K562 (cell line): ENCODE measurements at regions not wholly inside any gene's neighbourhood (a gene's known extent, or its start where the extent isn't known, plus 50 kb on each side); places are given as distances from the start of the nearest gene placed in this dataset.
"Not testable (repeated sequence)": the region's sequence is repeated elsewhere in the genome, so short reads cannot be mapped to it uniquely, and the experiment has no call there.

Source experiments
- BACH1 ChIP-seq: fragments of 200-800 bp; sonication (Bioruptor generic); IDR thresholded peaks from 2 replicates; pipeline ENCODE4 v1.6.1; 2016; ENCODE audit warnings: missing genetic modification characterization, missing compliant biosample characterization
- CTCF ChIP-seq, 3 experiments: IDR thresholded peaks in 2 of 3; conservative IDR thresholded peaks in 1 of 3; 2 replicates each; pipeline ENCODE4 v1.5.1; 2011 to 2012; ENCODE audit warnings: low read length in 3 of 3, mild to moderate bottlenecking in 3 of 3, control low read depth in 2 of 3, improper control_type of control experiment in 1 of 3, inconsistent platforms in 1 of 3, low read depth in 1 of 3, mixed read lengths in 1 of 3, moderate library complexity in 1 of 3; ENCODE audit not compliant: insufficient read depth in 2 of 3
- HMBOX1 ChIP-seq: sonication (generic); IDR thresholded peaks from 2 replicates; pipeline ENCODE4 v1.6.1; 2016
- NFYB ChIP-seq: IDR thresholded peaks from 2 replicates; pipeline ENCODE4 v1.6.1; 2011; ENCODE audit warnings: mild to moderate bottlenecking, moderate library complexity; ENCODE audit not compliant: insufficient read length; ENCODE audit errors: extremely low read depth
- POLR2A ChIP-seq: fragments of 450-650 bp; conservative IDR thresholded peaks from 2 replicates; pipeline ENCODE4 v1.6.1; 2016
- POLR2AphosphoS2 ChIP-seq: IDR thresholded peaks from 2 replicates; pipeline ENCODE4 v1.6.1; 2012; ENCODE audit warnings: low read length, improper control_type of control experiment
- ZHX1 ChIP-seq: fragments of 150-350 bp; conservative IDR thresholded peaks from 2 replicates; pipeline ENCODE4 v1.6.1; 2014; ENCODE audit warnings: low read length
- TF ChIP-seq, protein P1 (sequence below): fragments of 450-650 bp; conservative IDR thresholded peaks from 2 replicates; pipeline ENCODE4 v1.6.1; 2016; ENCODE audit warnings: missing genetic modification characterization, low read depth, mild to moderate bottlenecking, control low read depth, missing compliant biosample characterization
- TF ChIP-seq, protein P2 (sequence below): sonication (generic); formaldehyde crosslinking; IDR thresholded peaks from 2 replicates; pipeline ENCODE4 v1.8.0; 2022; ENCODE audit warnings: mild to moderate bottlenecking, low read depth, missing genetic modification reagents

DNA sequence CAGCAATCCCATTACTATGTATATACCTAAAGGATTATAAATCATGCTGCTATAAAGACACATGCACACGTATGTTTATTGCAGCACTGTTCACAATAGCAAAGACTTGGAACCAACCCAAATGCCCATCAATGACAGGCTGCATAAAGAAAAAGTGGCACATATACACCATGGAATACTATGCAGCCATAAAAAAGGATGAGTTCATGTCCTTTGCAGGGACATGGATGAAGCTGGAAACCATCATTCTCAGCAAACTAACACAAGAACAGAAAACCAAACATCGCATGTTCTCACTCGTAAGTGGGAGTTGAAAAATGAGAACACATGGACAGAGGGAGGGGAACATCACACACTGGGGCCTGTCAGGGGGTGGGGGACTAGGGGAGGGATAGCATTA, 71.2 kb upstream of the GPRC5B start:
- TF ChIP-seq POLR2A; POLR2AphosphoS2; HMBOX1; NFYB; CTCF (IDR thresholded peaks at IDR 0.05 in 2 of 3, conservative IDR thresholded peaks at IDR 0.05 in 1 of 3; ENCODE audit: insufficient read depth in 2 of 3, low read depth in 1 of 3, low read length in 3 of 3); BACH1 (tag); ZHX1: not testable (repeated sequence)
- TF ChIP-seq, protein P1, sequence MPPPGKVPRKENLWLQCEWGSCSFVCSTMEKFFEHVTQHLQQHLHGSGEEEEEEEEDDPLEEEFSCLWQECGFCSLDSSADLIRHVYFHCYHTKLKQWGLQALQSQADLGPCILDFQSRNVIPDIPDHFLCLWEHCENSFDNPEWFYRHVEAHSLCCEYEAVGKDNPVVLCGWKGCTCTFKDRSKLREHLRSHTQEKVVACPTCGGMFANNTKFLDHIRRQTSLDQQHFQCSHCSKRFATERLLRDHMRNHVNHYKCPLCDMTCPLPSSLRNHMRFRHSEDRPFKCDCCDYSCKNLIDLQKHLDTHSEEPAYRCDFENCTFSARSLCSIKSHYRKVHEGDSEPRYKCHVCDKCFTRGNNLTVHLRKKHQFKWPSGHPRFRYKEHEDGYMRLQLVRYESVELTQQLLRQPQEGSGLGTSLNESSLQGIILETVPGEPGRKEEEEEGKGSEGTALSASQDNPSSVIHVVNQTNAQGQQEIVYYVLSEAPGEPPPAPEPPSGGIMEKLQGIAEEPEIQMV (tag) = not testable (repeated sequence)
- TF ChIP-seq, protein P2, sequence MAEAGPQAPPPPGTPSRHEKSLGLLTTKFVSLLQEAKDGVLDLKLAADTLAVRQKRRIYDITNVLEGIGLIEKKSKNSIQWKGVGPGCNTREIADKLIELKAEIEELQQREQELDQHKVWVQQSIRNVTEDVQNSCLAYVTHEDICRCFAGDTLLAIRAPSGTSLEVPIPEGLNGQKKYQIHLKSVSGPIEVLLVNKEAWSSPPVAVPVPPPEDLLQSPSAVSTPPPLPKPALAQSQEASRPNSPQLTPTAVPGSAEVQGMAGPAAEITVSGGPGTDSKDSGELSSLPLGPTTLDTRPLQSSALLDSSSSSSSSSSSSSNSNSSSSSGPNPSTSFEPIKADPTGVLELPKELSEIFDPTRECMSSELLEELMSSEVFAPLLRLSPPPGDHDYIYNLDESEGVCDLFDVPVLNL (CRISPR knock-in tag) = not testable (repeated sequence)
